ENCODE measurements at regions not wholly inside any gene's neighbourhood (a gene's known extent, or its start where the extent isn't known, plus 50 kb on each side); places are given as distances from the start of the nearest gene placed in this dataset.

DNA sequence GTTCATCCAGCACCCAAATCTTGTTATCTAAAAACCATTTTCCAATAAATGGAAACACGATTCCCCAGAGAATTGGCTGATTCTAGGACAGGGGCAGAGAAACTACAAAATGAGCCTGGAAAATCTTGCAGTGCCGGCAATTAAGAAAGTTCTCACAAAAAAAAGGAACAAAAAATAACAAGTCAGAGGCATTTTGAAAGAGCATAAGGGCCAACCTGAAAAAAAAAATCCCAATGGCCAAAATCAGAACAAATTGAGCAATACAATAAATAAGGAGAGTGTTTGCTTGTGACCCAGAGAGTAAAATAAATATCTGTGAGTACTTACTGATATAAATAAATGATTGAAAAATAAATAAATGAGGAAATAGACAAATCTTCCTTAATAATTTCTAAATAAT lies 55.1 kb upstream of the S1PR3 start:
- TF ChIP-seq CTCF (IDR thresholded peaks at IDR 0.05) (no peak), USF2 (CRISPR knock-in tag; IDR thresholded peaks at IDR 0.05) (no peak), FOXJ3 (CRISPR knock-in tag; IDR thresholded peaks at IDR 0.05; ENCODE audit: borderline replicate concordance) (no peak)

Data from WTC11 (cell line).